H9 (cell line): ENCODE measurements at regions not wholly inside any gene's neighbourhood (a gene's known extent, or its start where the extent isn't known, plus 50 kb on each side); places are given as distances from the start of the nearest gene placed in this dataset.

Source experiments
- DNase-seq: peaks from one replicate; pipeline ENCODE4 v3.0.0-alpha.2; 2017
- H2AFZ ChIP-seq: one replicate; pipeline ENCODE4 v1.6.1; 2013; ENCODE audit warnings: mild to moderate bottlenecking, low read length, control low read depth, moderate library complexity
- H2AK5ac ChIP-seq: 2 replicates; pipeline ENCODE4 v1.6.1; 2013; ENCODE audit warnings: low read length, control low read depth, mixed read lengths; ENCODE audit not compliant: insufficient read length
- H2BK120ac ChIP-seq: one replicate; pipeline ENCODE4 v1.6.1; 2013; ENCODE audit warnings: low read depth, mild to moderate bottlenecking, low read length, control low read depth, inconsistent platforms; ENCODE audit not compliant: poor library complexity, severe bottlenecking
- H2BK12ac ChIP-seq: 2 replicates; pipeline ENCODE4 v1.6.1; 2013; ENCODE audit warnings: low read length, control low read depth, mixed read lengths, low read depth; ENCODE audit not compliant: insufficient read length
- H2BK15ac ChIP-seq: 2 replicates; pipeline ENCODE4 v1.6.1; 2013; ENCODE audit warnings: low read depth, low read length, control low read depth
- H2BK20ac ChIP-seq: one replicate; pipeline ENCODE4 v1.6.1; 2013; ENCODE audit warnings: low read depth, mild to moderate bottlenecking, low read length, control low read depth, inconsistent platforms; ENCODE audit not compliant: poor library complexity, severe bottlenecking
- H2BK5ac ChIP-seq: 2 replicates; pipeline ENCODE4 v1.6.1; 2013; ENCODE audit warnings: low read length, control low read depth, mixed read lengths; ENCODE audit not compliant: insufficient read length
- H3K14ac ChIP-seq: 2 replicates; pipeline ENCODE4 v1.6.1; 2013; ENCODE audit warnings: low read length, control low read depth; ENCODE audit not compliant: insufficient read depth
- H3K18ac ChIP-seq: 2 replicates; pipeline ENCODE4 v1.6.1; 2013; ENCODE audit warnings: low read depth, mild to moderate bottlenecking, mixed read lengths, low read length, control low read depth; ENCODE audit not compliant: insufficient read length
- H3K23ac ChIP-seq: 2 replicates; pipeline ENCODE4 v1.6.1; 2013; ENCODE audit warnings: low read length, control low read depth, mixed read lengths, low read depth; ENCODE audit not compliant: insufficient read length
- H3K23me2 ChIP-seq: 2 replicates; pipeline ENCODE4 v1.6.1; 2013; ENCODE audit warnings: low read depth, mild to moderate bottlenecking, mixed read lengths, low read length, control low read depth; ENCODE audit not compliant: insufficient read length, poor library complexity, severe bottlenecking
- H3K27ac ChIP-seq: 2 replicates; pipeline ENCODE4 v1.5.1; 2013; ENCODE audit warnings: low read length, control low read depth, mixed read lengths, low read depth; ENCODE audit not compliant: insufficient read length
- H3K27me3 ChIP-seq: 2 replicates; pipeline ENCODE4 v1.6.1; 2013; ENCODE audit warnings: low read length, control low read depth, inconsistent platforms; ENCODE audit not compliant: insufficient read depth
- H3K4ac ChIP-seq: 2 replicates; pipeline ENCODE4 v1.6.1; 2013; ENCODE audit warnings: low read depth, mild to moderate bottlenecking, control low read depth, inconsistent platforms, low read length, moderate library complexity
- H3K4me1 ChIP-seq: 2 replicates; pipeline ENCODE4 v1.6.1; 2013; ENCODE audit warnings: low read length, control low read depth, inconsistent platforms; ENCODE audit not compliant: insufficient read depth
- H3K4me2 ChIP-seq: 2 replicates; pipeline ENCODE4 v1.6.1; 2013; ENCODE audit warnings: low read length, control low read depth, mixed read lengths; ENCODE audit not compliant: insufficient read length, insufficient read depth
- H3K56ac ChIP-seq: 2 replicates; pipeline ENCODE4 v1.6.1; 2013; ENCODE audit warnings: low read depth, mild to moderate bottlenecking, mixed read lengths, low read length, control low read depth; ENCODE audit not compliant: insufficient read length
- H3K79me1 ChIP-seq: 2 replicates; pipeline ENCODE4 v1.6.1; 2013; ENCODE audit warnings: low read depth, mild to moderate bottlenecking, moderate library complexity, low read length, control low read depth, inconsistent platforms; ENCODE audit not compliant: insufficient read depth, poor library complexity, severe bottlenecking
- H3K79me2 ChIP-seq: 2 replicates; pipeline ENCODE4 v1.6.1; 2013; ENCODE audit warnings: low read length, control low read depth, inconsistent platforms; ENCODE audit not compliant: insufficient read depth
- H3K9ac ChIP-seq: 2 replicates; pipeline ENCODE4 v1.6.1; 2013; ENCODE audit warnings: low read length, control low read depth, mixed read lengths; ENCODE audit not compliant: insufficient read length; ENCODE audit errors: extremely low read depth
- H3K9me3 ChIP-seq: one replicate; pipeline ENCODE4 v1.6.1; 2013; ENCODE audit warnings: low read depth, low read length, inconsistent platforms; ENCODE audit not compliant: control insufficient read depth
- H3T11ph ChIP-seq: one replicate; pipeline ENCODE4 v1.6.1; 2013; ENCODE audit warnings: mild to moderate bottlenecking, low read length, control low read depth, inconsistent platforms
- H4K20me1 ChIP-seq: one replicate; pipeline ENCODE4 v1.6.1; 2013; ENCODE audit not compliant: control insufficient read depth, insufficient read length, insufficient read depth
- H4K5ac ChIP-seq: 2 replicates; pipeline ENCODE4 v1.6.1; 2013; ENCODE audit warnings: low read depth, mild to moderate bottlenecking, mixed read lengths, low read length, control low read depth; ENCODE audit not compliant: insufficient read length
- H4K8ac ChIP-seq: replicated peaks from 2 replicates; pipeline ENCODE4 v1.6.1; 2013; ENCODE audit warnings: low read length, control low read depth, mixed read lengths, low read depth; ENCODE audit not compliant: insufficient read length
- H4K91ac ChIP-seq: 2 replicates; pipeline ENCODE4 v1.6.1; 2013; ENCODE audit warnings: low read depth, mild to moderate bottlenecking, moderate library complexity, mixed read lengths, low read length, control low read depth; ENCODE audit not compliant: insufficient read length
- H3K27ac Mint-ChIP-seq, 3 experiments: 2 replicates in 2 of 3; 3 replicates in 1 of 3; pipeline ENCODE4 v1.8.0; 2020 to 2021; ENCODE audit warnings: mixed read lengths in 3 of 3, mild to moderate bottlenecking in 1 of 3, moderate library complexity in 1 of 3
- H3K27me3 Mint-ChIP-seq: 2 replicates; pipeline ENCODE4 v1.8.0; 2021; ENCODE audit warnings: low read depth, mild to moderate bottlenecking, moderate library complexity, mixed read lengths
- H3K36me3 Mint-ChIP-seq, 3 experiments: 2 replicates in 2 of 3; 3 replicates in 1 of 3; pipeline ENCODE4 v1.8.0; 2020 to 2021; ENCODE audit warnings: low read depth in 3 of 3, mixed read lengths in 3 of 3; ENCODE audit not compliant: insufficient read depth in 1 of 3
- H3K4me1 Mint-ChIP-seq, 2 experiments: 2 replicates each; pipeline ENCODE4 v1.8.0; 2020; ENCODE audit warnings: mixed read lengths in 2 of 2
- H3K4me3 Mint-ChIP-seq, 2 experiments: 2 replicates in 1 of 2; 3 replicates in 1 of 2; pipeline ENCODE4 v1.8.0; 2020 to 2021; ENCODE audit warnings: mild to moderate bottlenecking in 2 of 2, mixed read lengths in 2 of 2, moderate library complexity in 1 of 2
- H3K9me3 Mint-ChIP-seq, 2 experiments: 2 replicates in 1 of 2; 3 replicates in 1 of 2; pipeline ENCODE4 v1.8.0; 2020; ENCODE audit warnings: mild to moderate bottlenecking in 2 of 2, mixed read lengths in 2 of 2, moderate library complexity in 1 of 2
- WGBS: extraction: QIAGEN DNeasy Blood & Tissue Kit; methylation state at CpG from one replicate; pipeline ENCODE4 v1.1.7; 2013; ENCODE audit warnings: missing lambda C conversion rate, low lambda C conversion rate, mixed read lengths; ENCODE audit not compliant: insufficient read length; ENCODE audit errors: extremely low coverage; 5-methylcytosine and 5-hydroxymethylcytosine counted together
- TF ChIP-seq, protein P1 (sequence below): fragments of 200-600 bp; sonication (generic); conservative IDR thresholded peaks from 3 replicates; pipeline ENCODE4 v1.8.0; 2021; ENCODE audit warnings: antibody characterized with exemption, mild to moderate bottlenecking

DNA sequence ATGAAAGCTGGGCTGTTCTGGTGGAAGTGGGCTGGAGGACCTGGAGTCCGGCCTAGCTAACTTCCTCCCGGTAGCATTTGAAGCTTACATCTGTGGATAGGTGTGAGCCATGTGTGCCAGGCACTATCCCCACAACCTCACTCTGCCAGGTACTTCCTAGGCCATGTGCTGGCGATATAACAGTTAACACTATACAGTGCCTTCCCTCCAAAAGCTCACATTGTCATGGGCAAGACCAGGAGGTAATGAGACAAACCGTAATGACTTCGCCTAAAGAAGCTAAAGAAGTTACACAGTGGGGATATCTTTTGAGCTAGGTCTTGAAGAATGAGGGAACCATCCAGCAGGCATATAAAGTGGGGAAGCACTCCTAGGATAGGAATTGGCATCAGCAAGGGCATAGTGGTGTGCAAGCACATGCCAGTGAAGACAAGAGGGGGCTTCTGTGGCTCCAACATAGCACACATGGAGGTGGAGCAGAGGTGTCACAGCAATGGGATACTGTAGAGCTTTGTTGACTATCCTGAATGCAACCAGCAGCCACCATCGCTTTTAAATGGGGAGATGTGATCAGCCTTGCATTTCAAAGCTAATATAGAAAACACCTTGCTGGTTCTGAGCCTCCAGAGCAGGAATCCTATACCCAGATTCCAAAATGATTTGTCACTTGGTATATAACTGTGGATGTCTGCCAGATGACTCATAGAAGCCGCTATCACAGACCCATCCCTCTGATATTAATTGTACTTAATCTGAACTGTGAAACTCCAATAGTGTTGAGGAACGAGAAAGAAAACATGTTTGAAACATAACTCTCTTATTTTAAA lies 466.3 kb downstream of the LMO4 start:
- Histone ChIP-seq H2BK15ac (no peak overlapping the region), H3K79me2 (no peaks in the 10 kb centered on the region), H3K4me1 (no peaks in the 10 kb centered on the region), H3K27ac (no peak overlapping the region), H3K56ac (no peak overlapping the region), H3T11ph (no peak overlapping the region), H3K9me3 (no peaks in the 10 kb centered on the region), H4K8ac (no peak overlapping the region), H2AK5ac (no peak overlapping the region), H3K79me1 (no peaks in the 10 kb centered on the region), H3K9ac (no peak overlapping the region), H2BK120ac (no peak overlapping the region), H2BK12ac (no peak overlapping the region), H2BK5ac (no peak overlapping the region), H2AFZ (no peak overlapping the region), H3K18ac (no peak overlapping the region), H3K4me2 (no peak overlapping the region), H3K23me2 (no peaks in the 10 kb centered on the region), H4K5ac (no peak overlapping the region), H3K23ac (no peak overlapping the region), H2BK20ac (no peak overlapping the region), H3K27me3 (no peaks in the 10 kb centered on the region), H3K4ac (no peak overlapping the region), H4K20me1 (no peaks in the 10 kb centered on the region), H3K14ac (no peak overlapping the region), H4K91ac (no peak overlapping the region)
- H3K4me1 Mint-ChIP-seq = peaks cover 9 to 12% of the 10 kb centered on the region in 2 experiments
- H3K27ac Mint-ChIP-seq = no peak overlapping the region
- H3K4me3 Mint-ChIP-seq = no peak overlapping the region
- no peak for DNase-seq
- H3K36me3 Mint-ChIP-seq = no peaks in the 10 kb centered on the region
- H3K9me3 Mint-ChIP-seq = no peaks in the 10 kb centered on the region
- no peaks in the 10 kb centered on the region for H3K27me3 Mint-ChIP-seq
- TF ChIP-seq, protein P1, sequence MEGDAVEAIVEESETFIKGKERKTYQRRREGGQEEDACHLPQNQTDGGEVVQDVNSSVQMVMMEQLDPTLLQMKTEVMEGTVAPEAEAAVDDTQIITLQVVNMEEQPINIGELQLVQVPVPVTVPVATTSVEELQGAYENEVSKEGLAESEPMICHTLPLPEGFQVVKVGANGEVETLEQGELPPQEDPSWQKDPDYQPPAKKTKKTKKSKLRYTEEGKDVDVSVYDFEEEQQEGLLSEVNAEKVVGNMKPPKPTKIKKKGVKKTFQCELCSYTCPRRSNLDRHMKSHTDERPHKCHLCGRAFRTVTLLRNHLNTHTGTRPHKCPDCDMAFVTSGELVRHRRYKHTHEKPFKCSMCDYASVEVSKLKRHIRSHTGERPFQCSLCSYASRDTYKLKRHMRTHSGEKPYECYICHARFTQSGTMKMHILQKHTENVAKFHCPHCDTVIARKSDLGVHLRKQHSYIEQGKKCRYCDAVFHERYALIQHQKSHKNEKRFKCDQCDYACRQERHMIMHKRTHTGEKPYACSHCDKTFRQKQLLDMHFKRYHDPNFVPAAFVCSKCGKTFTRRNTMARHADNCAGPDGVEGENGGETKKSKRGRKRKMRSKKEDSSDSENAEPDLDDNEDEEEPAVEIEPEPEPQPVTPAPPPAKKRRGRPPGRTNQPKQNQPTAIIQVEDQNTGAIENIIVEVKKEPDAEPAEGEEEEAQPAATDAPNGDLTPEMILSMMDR = no peak
- no CpG with 5 or more reads among the region's 8 CpGs for WGBS
